DMS153 treated with DMSO at 0.1 percent for 48 hours (cell line): ENCODE measurements at regions not wholly inside any gene's neighbourhood (a gene's known extent, or its start where the extent isn't known, plus 50 kb on each side); places are given as distances from the start of the nearest gene placed in this dataset.
"Not testable (repeated sequence)": the region's sequence is repeated elsewhere in the genome, so short reads cannot be mapped to it uniquely, and the experiment has no call there.

ENCODE experiments used
- DNase-seq: peaks from one replicate; lab custom pipeline; 2025; ENCODE audit not compliant: unreplicated experiment; lab: John Stamatoyannopoulos, UW

DNA sequence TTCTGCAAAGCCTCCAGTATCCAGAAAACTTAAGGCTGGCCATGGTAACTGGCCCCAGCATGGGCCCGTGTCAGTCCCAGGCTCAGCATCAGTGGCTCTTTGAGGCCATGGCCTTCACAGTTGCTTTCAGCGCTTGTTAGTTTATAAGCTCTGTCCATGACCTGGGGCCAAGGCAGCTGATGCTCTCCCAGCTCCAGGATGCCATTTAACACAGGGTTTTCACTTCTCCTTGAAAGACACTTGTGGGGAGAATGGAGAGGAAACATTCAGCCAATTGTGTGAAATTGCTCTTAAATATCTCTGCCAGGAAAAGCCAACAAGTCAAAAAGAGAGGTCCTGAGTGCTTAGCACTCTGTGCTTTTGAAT is 321.3 kb downstream of the FOXO1 start:
- no peak for DNase-seq

DNA sequence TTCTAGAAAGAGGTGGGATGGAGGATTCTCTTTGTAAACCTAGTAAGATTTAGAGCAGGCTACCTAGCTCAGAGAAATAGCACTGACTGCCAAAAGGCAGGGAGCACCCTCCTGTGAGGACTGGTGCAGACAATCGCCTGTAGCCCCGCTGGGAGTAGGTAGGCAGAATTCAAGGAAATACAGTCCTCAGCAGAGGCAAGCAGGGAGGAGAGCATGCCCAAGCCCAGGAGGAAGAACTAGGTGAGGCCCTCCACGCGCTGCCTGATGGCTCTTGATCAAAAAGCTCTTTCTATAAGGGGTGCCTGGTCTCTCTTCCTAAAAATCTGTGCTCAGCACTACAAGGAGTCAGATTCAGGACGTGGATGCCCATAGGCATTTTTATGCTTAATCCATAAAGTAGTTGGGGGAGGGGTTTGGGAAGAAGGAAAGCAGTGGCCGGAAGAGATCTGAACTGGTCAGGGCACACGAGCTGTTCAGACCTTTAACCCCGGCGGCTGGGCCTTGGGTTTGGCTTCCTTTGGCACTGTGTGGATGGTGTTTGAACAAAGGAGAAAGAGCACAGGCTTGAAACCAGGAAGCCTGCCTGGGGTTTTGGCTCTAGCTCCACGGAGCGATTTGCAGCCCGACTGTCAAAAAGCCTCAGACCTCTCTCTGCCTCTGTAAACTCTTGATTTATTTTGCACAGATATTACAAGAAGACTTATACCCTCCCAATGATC is 320.6 kb downstream of the FOXO1 start:
- no peak for DNase-seq

DNA sequence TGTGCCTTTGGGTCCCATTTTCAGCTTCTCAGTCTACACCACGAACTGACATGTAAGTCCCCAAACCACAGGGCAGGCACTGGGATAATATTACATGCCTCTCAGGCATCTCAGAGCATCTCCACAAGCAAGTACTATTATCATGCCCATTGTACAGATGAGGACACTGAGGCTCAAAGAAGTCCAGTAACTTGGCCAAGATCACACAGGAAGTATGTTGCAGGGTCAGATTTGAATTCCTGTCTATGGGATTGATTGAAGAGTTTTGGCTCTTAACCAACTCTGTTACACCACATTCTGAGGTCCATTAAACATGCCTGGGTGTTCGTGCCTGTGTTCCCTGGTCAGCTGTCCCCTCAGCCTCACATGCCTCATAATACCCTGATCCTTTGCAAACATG is 319.8 kb downstream of the FOXO1 start:
- DNase-seq, result no peak

DNA sequence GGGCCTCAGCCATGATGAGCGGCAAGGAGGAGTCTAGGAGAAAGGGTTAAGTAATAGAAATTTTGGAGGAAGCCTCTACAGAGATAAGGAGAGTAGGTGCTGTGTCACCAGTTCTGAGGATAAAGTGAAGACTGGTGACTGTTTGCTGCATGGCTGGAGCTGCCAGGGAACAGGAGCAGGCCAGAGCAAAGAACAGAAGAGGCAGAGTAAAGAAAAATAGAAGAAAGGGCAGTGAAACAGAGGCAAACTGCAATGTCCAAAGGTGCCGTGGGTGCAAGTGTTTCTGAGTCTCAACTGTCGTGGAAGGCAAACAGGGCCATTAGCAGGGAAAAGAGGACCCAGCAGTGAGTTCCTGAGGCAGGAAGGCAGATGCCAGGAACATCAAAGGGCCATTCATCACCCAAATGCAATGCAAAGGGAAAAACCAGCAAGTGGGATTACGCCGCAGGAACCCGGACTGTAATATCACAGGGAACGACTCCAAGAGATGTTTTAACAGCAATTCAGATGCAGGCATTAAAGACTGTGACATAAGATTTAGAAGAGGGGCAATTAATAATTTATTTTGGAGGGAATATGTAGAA is 318.3 kb downstream of the FOXO1 start:
- no peak for DNase-seq

DNA sequence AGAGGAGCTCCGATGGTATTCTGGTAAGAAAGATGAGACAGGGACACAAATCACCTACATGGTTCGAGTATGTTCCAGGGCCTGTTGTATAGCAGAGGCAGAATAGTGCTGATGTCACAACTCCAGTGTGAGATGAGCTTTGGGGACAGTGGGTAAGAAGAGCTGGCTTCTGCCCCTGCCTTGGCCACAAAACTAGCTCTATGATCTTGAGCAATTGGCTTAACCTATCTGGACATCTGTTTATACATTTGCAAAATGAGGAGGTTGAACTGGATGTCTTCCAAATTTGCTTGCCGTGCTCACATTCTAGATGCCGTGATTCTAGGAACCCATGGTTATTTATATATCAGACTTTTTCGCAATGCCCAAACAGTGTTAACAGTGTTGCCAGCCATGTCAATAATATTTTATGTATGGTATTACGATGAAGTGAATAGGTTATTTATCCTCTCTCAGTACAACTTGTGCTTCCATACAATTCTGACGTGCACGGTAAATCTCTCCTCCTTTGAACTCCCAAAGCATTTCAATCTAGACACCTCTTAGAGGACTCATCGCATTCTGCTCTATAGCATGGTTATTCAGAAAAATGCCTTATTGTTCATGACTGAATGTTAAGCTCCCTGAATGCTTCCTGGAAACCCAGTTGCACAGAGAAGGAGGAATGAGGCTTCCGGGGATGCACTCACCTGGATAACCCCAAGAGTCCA is 316.0 kb downstream of the FOXO1 start:
- no peak for DNase-seq

DNA sequence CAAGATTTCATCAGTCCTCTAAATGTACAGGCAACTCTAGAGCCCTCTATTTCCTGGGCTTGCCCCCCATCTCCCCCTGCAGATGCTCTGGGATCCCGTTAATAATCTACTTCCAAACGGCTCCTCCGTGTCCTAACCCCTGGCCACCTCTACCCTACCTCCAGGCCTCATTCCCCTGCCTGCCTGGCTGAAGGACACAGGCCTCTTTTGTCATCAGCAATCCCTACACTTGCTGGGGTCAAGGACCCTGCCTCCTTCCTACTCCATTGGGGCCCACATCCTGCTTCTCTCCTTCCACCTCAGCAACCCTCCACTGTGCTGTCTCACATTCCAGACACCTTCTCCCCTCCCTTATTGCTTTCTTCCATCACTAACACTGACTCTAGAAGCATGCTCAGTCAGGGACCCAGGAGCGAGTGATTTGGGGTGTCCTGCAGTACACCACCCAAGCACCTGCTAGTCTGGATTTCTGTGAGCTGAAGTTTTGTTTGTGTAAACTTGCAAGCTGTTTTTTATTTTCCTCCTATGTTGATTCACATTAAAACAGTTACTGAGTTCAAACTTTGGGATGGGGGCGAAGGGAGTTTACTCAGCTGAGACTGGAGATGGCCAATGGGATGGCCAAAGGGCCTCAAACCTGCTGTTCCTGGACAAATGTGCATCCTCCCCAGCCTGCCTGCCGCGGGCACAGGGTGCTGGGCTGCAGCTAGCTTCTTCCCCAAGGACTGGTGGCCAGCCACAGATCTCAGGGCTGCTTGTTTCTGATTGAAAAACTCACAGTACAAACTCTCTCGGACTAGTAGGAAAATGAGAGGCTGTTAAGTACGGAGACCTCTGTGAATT is 314.7 kb downstream of the FOXO1 start:
- DNase-seq, result no peak

DNA sequence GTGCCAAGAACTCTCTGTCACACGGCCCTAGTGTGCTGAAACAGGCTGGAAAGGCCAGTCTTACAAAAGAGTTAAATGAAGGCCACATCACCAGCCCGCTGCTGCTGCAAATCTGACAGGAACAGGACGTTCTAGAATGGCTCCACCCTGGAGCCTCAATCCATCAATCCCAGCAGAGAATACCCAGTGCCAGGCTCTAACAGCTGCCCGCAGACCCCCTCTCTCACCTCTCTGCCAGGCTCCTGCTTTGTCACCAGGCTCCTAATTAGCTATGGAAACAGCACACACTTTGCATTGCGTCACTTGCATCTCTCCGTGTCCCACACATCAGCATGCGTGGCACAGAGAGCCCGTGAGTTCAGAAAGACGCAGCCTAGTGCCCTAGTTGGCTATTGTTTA is 314.1 kb downstream of the FOXO1 start:
- no peak for DNase-seq

DNA sequence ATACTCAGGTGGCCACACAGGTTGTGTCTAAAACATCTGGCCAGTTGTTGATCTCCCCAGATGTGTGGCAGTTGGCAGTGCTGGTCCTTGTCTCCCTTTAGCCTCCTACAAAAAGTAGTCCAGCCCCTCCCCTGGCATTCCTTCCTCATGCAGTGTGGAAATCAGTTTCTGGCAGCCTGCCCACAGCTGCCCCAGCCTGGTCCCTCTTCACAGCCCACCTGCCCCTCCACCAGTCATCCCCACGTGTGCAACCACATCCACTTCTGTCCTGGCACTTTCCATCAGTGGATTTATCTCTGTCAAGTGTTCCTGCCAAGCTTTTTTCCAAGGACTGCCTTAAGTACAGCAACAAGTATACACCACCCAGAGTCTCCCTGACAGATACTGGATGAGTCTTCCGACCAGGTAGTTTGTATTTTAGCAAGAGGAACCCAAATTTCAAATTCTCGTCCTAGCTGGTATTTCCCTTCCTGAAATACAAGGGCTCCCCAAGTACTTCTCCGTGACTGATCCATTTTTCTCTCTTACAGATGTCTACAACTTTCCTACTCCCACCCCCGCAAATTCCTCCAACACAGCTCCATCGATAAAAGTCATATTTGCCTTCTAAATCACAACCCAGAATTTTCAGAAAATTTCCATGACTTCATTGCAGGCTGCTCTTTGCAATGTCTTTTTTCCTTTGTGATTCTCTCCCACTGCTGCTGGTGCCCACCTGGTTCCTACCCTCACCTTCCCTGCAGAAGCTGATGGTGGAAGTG is 313.5 kb downstream of the FOXO1 start:
- no peak for DNase-seq

DNA sequence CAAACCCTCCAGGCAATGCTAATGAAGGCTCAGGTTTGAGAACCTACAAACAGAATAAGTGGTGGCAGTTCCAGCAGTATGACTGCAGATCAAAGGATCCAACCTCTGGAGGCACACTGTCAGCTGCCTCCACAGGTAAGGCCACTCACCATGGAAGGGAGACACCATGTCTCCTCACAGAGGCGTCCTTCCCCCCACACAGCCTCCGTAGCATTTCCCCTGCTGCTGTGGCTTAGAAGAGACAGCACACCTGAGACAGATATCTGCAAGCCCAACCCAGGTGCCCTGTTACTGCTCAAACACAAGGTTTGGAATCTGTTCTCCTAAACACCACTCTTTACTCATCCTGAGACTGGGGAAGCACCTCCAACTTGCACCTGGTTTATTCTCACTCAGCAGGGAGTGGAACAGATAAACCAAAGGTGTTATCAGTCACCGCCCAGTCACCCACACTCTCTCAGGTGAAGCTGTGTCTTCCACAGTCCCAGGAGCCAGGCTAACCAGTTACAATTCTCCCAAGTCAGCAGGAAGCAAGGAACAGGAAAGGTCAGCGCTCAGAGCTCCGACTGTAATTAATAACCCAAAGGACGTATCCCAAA is 311.2 kb downstream of the FOXO1 start:
- DNase-seq, result no peak

DNA sequence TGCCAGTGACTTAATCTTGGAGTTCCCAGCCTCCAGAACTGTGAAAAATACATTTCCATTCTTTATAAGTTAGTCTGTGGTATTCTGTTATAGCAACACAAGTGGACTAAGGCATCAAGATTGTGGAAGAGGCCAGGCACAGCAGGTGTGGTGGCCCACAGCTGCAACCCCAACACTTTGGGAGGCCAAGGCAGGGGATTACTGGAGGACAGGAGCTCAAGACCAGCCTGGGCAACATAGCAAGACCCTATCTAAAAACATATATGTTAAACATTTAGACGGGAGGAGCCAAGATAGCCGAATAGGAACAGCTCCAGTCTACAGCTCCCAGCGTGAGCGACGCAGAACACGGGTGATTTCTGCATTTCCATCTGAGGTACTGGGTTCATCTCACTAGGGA is 310.4 kb downstream of the FOXO1 start:
- no peak for DNase-seq

DNA sequence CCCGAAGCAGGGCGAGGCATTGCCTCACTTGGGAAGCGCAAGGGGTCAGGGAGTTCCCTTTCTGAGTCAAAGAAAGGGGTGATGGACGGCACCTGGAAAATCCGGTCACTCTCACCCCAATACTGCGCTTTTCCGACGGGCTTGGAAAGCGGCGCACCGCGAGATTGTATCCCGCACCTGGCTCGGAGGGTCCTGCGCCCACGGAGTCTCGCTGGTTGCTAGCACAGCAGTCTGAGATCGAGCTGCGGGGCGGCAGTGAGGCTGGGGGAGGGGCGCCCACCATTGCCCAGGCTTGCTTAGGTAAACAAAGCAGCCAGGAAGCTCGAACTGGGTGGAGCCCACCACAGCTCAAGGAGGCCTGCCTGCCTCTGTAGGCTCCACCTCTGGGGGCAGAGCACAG is 310.0 kb downstream of the FOXO1 start:
- DNase-seq, result not testable (repeated sequence)

DNA sequence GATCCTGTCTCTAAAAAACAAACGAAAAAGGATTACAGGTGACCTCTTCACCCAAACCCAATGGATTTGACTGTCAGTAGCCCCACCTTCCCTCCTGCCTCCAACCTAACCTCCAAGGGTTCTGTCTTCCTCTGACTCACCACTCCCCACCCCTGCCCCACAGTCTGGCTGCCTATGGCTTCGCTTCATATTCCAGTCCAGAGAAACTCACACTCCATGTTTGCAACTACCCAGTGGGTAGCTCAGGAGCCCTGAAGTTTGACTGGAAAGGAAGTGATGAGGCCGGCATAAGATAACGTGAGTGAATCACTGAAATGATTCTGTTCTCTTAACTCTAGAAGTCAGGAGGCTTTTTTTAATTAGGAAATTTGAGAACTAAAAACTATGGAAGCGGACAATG is 303.9 kb downstream of the FOXO1 start:
- no peak for DNase-seq

DNA sequence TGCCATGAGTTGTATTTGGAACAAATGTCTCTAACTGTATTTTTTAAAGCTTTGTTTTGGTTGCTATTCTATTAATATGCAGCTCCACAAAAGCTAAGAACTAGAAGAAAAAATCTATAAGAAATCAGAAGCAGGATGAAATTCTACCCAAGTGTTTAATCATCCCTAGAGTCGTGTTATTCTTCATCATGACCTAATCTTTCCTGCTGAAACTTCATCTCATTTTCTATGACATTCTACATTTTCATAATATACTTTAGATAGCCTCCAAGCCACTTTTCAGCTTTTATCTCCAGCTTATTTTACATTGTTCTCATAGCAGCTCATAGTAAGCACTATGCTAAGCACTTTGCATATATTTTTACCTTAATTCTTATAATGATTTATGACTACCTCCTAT is 302.8 kb downstream of the FOXO1 start:
- no peak for DNase-seq

DNA sequence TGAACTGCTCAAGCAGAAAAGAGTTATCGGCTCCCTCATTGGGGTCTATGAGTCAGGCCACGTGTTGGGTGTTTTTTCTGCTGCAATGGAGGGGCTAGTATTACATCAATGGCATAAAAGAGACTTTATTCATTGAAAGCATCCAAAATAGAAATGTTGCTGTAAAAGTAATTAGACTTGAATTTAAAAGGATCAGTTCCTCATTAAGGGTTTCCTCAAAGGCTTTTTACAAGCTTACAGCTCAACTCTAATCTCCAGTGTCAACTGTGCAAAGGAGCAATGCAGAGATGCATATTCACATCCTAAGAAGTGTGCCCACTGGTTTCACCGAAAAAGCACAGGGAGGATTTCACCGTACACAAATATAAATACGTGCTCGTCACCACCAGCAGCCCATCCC is 300.3 kb downstream of the FOXO1 start:
- DNase-seq, result no peak

DNA sequence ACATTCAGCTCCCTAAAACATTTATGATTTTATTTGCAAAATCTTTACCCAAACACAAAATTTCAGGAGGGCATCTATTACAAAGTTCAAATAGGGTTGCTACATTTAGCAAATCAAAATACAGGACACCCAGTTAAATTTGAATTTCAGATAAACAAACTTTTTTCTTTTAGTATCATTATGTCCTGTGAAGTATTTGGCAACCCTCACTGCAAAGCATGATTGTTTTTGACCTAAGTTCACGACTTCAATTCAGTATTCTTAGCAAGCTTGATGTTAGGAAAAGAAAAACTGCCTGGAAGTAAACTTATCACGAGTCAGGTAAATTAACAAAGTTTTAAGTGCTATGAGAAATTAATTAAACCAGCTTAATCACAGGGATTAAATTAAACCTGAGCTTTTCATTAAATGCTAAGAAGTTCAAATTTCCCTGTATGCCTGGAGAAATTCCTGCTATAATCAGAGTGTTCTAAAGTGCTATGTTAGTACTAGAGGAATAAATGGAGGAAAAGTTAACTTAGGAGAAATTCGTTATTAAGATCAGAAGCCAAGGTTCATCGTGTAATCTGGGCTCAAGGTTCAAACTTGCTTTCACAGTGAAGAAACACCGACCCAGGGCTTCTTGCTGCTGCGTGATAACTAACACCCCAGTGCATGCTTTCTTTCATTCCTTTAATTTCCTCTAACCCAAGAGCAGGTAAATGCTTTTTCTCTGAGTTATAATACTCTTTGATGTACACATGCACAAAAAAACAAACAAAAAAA is 298.1 kb downstream of the FOXO1 start:
- DNase-seq, result no peak

DNA sequence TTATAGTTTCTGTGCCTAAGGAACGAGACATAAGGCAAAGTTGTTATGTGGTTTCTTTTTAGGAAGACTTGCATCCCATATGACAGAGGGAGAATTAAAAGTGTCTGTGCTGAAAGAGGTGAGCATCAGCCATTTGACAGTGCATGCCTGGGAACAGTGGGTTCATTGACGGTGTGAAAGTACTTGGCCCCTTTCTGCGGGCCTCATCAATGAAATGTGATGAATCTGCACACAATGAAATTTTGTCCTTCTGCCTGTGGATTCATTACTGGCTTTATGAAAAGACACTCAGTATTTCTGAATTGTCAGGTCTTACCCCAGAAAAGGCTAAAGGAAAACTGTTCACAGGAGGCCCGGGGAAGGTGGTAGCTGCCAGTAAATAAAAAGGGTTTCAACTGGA is 295.8 kb downstream of the FOXO1 start:
- no peak for DNase-seq

DNA sequence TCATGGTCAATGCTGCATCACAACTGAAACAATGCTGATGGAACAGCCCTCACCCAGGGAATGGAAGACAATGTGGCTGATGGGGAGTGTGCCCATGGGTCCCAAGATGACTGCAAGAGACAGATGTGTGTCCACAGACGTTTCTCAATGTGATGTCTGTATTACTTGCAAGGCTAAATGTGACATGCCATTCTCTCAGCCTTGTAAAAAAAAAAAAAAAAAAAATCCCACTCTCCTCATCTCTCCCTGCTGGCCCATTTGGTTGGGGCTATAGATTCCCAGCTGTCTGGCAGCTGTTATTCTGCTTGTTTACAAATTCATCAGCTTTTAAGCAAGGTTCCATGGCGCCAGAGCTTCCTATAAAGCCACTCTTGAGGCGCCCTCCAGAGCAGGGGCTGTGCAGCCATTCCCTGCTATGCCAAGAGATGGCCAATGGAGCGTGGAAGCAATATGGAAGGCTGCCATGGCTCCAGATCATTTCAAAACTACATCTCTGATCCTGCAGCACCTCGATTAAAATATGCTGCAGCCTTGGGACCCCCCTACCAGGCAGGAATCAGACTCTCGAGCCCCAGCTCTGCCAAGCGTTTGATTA is 294.8 kb downstream of the FOXO1 start:
- DNase-seq, result no peak

DNA sequence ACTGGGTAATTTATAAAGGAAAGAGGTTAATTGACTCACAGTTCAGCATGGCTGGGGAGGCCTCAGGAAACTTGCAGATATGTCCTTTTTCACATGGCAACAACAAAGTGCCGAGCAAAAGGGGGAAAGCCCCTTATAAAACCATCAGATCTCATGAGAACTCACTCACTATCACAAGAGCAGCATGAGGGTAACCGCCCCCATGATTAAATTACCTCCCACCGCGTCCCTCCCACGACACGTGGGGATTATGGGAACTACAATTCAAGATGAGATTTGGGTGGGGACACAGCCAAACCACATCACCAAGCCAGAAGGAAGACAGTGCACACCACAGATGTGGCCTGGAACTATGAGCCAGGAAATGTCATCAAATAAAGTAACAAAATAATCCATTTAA is 292.8 kb downstream of the FOXO1 start:
- DNase-seq, result not testable (repeated sequence)

DNA sequence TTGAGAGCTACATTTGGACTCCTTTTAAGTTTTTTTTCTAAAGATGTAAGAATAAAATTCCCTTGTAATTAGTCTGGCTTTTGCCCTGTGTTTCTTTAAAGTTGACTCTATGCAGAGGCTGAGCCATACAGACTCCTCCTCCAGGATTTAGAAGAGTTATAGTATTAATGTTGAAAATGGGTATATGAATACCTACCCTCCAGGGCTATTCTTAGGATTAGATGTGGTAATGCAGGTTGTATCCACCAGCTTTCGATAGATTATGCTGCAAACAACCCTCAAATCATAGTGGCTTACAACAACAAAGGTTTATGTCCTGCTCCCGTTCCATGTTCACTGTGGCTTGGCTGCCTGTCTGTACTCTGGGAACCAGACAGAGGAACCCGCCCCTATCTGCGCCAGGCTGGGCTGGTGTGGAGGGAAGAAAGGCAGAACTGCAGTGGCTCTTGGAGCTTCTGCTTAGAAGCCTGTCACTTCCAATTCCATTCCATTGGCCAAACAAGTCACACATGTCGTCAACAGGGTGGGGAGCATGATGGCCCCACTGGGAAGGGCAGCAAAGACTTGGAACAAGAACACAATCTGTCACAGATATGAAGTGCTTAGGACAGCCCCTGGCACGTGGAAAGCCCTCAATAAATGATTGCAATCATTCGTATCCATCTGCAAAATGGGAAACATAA is 290.8 kb downstream of the FOXO1 start:
- no peak for DNase-seq
